ENCODE measurements at regions not wholly inside any gene's neighbourhood (a gene's known extent, or its start where the extent isn't known, plus 50 kb on each side); places are given as distances from the start of the nearest gene placed in this dataset.
A peak's percentile ranks its signal among the peaks of the same experiment; 100 is the strongest.

- TF ChIP-seq CTCF (conservative IDR thresholded peaks at IDR 0.05; ENCODE audit: low read depth, low read length), result no peak
- no peak for TF ChIP-seq EZH2 (IDR thresholded peaks at IDR 0.05; ENCODE audit: borderline replicate concordance, low read depth, low read length, poor library complexity, severe bottlenecking)
- ChIA-PET CTCF (no interaction called here), POLR2A (ENCODE audit: low non-redundant PET) (no interaction called here)
- Histone ChIP-seq H3K27ac (ENCODE audit: low read depth, low read length, poor library complexity, severe bottlenecking) (no peak overlapping the region), H3K36me3 (ENCODE audit: insufficient read depth, low read length, poor library complexity, severe bottlenecking) (no peaks in the 10 kb centered on the region), H3K27me3 (replicated peaks; ENCODE audit: insufficient read depth, low read depth, low read length, poor library complexity) (peaks cover 27% of the 10 kb centered on the region), H3K4me3 (ENCODE audit: low read depth, low read length, poor library complexity, severe bottlenecking) (no peak overlapping the region), H3K4me1 (ENCODE audit: insufficient read depth, low read length, poor library complexity, severe bottlenecking) (no peaks in the 10 kb centered on the region), H3K9me3 (ENCODE audit: low read depth, low read length, poor library complexity, severe bottlenecking) (no peaks in the 10 kb centered on the region)
- intact Hi-C loops (cut with micrococcal nuclease; ENCODE audit: unreplicated experiment), result no loop called here
- no peak for DNase-seq (ENCODE audit: low spot score)
- no TSS peak for BruUV-seq (replicated peaks)
These were observed 336.8 kb downstream of the CCSER2 start for GRCh38 chr10:84665211-84665610.

- intact Hi-C loops (cut with micrococcal nuclease; ENCODE audit: unreplicated experiment), result no loop called here
- peak; percentile 47 for DNase-seq (ENCODE audit: low spot score)
- H3K4me3 ChIP-seq (ENCODE audit: low read depth, low read length, poor library complexity, severe bottlenecking), result no peak overlapping the region
These were observed 337.6 kb downstream of the CCSER2 start for GRCh38 chr10:84665883-84666463.

GRCh38 chr10:84668186-84668763 is 339.9 kb downstream of the CCSER2 start:
- BruUV-seq (replicated peaks), result no TSS peak
- intact Hi-C loops (cut with micrococcal nuclease; ENCODE audit: unreplicated experiment), result no loop called here
- ChIA-PET CTCF (no interaction called here), POLR2A (ENCODE audit: low non-redundant PET) (no interaction called here)
- Histone ChIP-seq H3K27me3 (replicated peaks; ENCODE audit: insufficient read depth, low read depth, low read length, poor library complexity) (peaks cover 22% of the 10 kb centered on the region), H3K4me1 (ENCODE audit: insufficient read depth, low read length, poor library complexity, severe bottlenecking) (no peaks in the 10 kb centered on the region), H3K27ac (ENCODE audit: low read depth, low read length, poor library complexity, severe bottlenecking) (no peak overlapping the region), H3K9me3 (ENCODE audit: low read depth, low read length, poor library complexity, severe bottlenecking) (no peaks in the 10 kb centered on the region), H3K36me3 (ENCODE audit: insufficient read depth, low read length, poor library complexity, severe bottlenecking) (no peaks in the 10 kb centered on the region), H3K4me3 (ENCODE audit: low read depth, low read length, poor library complexity, severe bottlenecking) (no peak overlapping the region)
- no peak for DNase-seq (ENCODE audit: low spot score)
- TF ChIP-seq EZH2 (IDR thresholded peaks at IDR 0.05; ENCODE audit: borderline replicate concordance, low read depth, low read length, poor library complexity, severe bottlenecking) (no peak), CTCF (conservative IDR thresholded peaks at IDR 0.05; ENCODE audit: low read depth, low read length) (no peak)

More at GRCh38 chr10:84665883-84666463, 337.6 kb downstream of the CCSER2 start:
- no TSS peak for BruUV-seq (replicated peaks)
- POLR2A ChIA-PET (ENCODE audit: low non-redundant PET), result no interaction called here
- no peaks in the 10 kb centered on the region for H3K36me3 ChIP-seq (ENCODE audit: insufficient read depth, low read length, poor library complexity, severe bottlenecking)
- H3K27ac ChIP-seq (ENCODE audit: low read depth, low read length, poor library complexity, severe bottlenecking), result no peak overlapping the region
- no peaks in the 10 kb centered on the region for H3K9me3 ChIP-seq (ENCODE audit: low read depth, low read length, poor library complexity, severe bottlenecking)
- H3K4me1 ChIP-seq (ENCODE audit: insufficient read depth, low read length, poor library complexity, severe bottlenecking), result no peaks in the 10 kb centered on the region
- peak; percentile 80 for TF ChIP-seq CTCF (conservative IDR thresholded peaks at IDR 0.05; ENCODE audit: low read depth, low read length)
- no peak for TF ChIP-seq EZH2 (IDR thresholded peaks at IDR 0.05; ENCODE audit: borderline replicate concordance, low read depth, low read length, poor library complexity, severe bottlenecking)
- peaks cover 29% of the 10 kb centered on the region for H3K27me3 ChIP-seq (replicated peaks; ENCODE audit: insufficient read depth, low read depth, low read length, poor library complexity)
- CTCF ChIA-PET, result no interaction called here
